GM21786 (cell line): ENCODE measurements at regions not wholly inside any gene's neighbourhood (a gene's known extent, or its start where the extent isn't known, plus 50 kb on each side); places are given as distances from the start of the nearest gene placed in this dataset.

Experiments used
- ATAC-seq: cut with Tn5 transposase; IDR thresholded peaks from one replicate; pipeline ENCODE4 v1.9.1; 2021; ENCODE audit not compliant: unreplicated experiment

- ATAC-seq: no peak
Observed at GRCh38 chr22:48982321-48982905, 845.3 kb downstream of the BRD1 start.

GRCh38 chr22:48981371-48982061 lies 846.2 kb downstream of the BRD1 start:
- no peak for ATAC-seq

GRCh38 chr22:48980918-48981317 lies 846.8 kb downstream of the BRD1 start:
- ATAC-seq: no peak

- ATAC-seq: no peak
Observed at GRCh38 chr22:48980409-48980808, 847.3 kb downstream of the BRD1 start.

- no peak for ATAC-seq
Observed at GRCh38 chr22:48979482-48979881, 848.2 kb downstream of the BRD1 start.

- no peak for ATAC-seq
Observed at GRCh38 chr22:48976556-48977535, 850.8 kb downstream of the BRD1 start.

- no peak for ATAC-seq
Observed at GRCh38 chr22:48975886-48976285, 851.8 kb downstream of the BRD1 start.

GRCh38 chr22:48975316-48975741 lies 852.3 kb downstream of the BRD1 start:
- no peak for ATAC-seq

GRCh38 chr22:48974443-48975315 lies 853.0 kb downstream of the BRD1 start:
- ATAC-seq: no peak

- ATAC-seq: no peak
Observed at GRCh38 chr22:48973694-48974041, 854.0 kb downstream of the BRD1 start.

- no peak for ATAC-seq
Observed at GRCh38 chr22:48972979-48973693, 854.5 kb downstream of the BRD1 start.

GRCh38 chr22:48968201-48968959 lies 859.3 kb downstream of the BRD1 start:
- no peak for ATAC-seq

- no peak for ATAC-seq
Observed at GRCh38 chr22:48963405-48963804, 864.3 kb downstream of the BRD1 start.

GRCh38 chr22:48961705-48962104 lies 866.0 kb downstream of the BRD1 start:
- ATAC-seq: no peak

- ATAC-seq: no peak
Observed at GRCh38 chr22:48960980-48961660, 866.6 kb downstream of the BRD1 start.

- no peak for ATAC-seq
Observed at GRCh38 chr22:48960576-48960975, 867.1 kb downstream of the BRD1 start.

- ATAC-seq: no peak
Observed at GRCh38 chr22:48959496-48959895, 868.2 kb downstream of the BRD1 start.

GRCh38 chr22:48957987-48958321 lies 869.7 kb downstream of the BRD1 start:
- ATAC-seq: no peak
